ENCODE measurements at regions not wholly inside any gene's neighbourhood (a gene's known extent, or its start where the extent isn't known, plus 50 kb on each side); places are given as distances from the start of the nearest gene placed in this dataset.
A peak's percentile ranks its signal among the peaks of the same experiment; 100 is the strongest.

GRCh38 chr3:166127969-166128368 lies 290.7 kb upstream of the BCHE start:
- Histone ChIP-seq H3K4me3 (ENCODE audit: low read depth, low read length, poor library complexity, severe bottlenecking) (no peak overlapping the region), H3K4me1 (ENCODE audit: insufficient read depth, low read length, poor library complexity, severe bottlenecking) (no peaks in the 10 kb centered on the region), H3K9me3 (ENCODE audit: low read depth, low read length, poor library complexity, severe bottlenecking) (peaks cover 4% of the 10 kb centered on the region), H3K27ac (ENCODE audit: low read depth, low read length, poor library complexity, severe bottlenecking) (no peak overlapping the region), H3K27me3 (replicated peaks; ENCODE audit: insufficient read depth, low read depth, low read length, poor library complexity) (no peaks in the 10 kb centered on the region), H3K36me3 (ENCODE audit: insufficient read depth, low read length, poor library complexity, severe bottlenecking) (no peaks in the 10 kb centered on the region)
- intact Hi-C loops (cut with micrococcal nuclease; ENCODE audit: unreplicated experiment), result no loop called here
- DNase-seq (ENCODE audit: low spot score), result no peak
- ChIA-PET POLR2A (ENCODE audit: low non-redundant PET) (no interaction called here), CTCF (no interaction called here)
- BruUV-seq (replicated peaks), result no TSS peak
- TF ChIP-seq CTCF (conservative IDR thresholded peaks at IDR 0.05; ENCODE audit: low read depth, low read length) (no peak), EZH2 (IDR thresholded peaks at IDR 0.05; ENCODE audit: borderline replicate concordance, low read depth, low read length, poor library complexity, severe bottlenecking) (no peak)

- no peak for TF ChIP-seq EZH2 (IDR thresholded peaks at IDR 0.05; ENCODE audit: borderline replicate concordance, low read depth, low read length, poor library complexity, severe bottlenecking)
- no peak for TF ChIP-seq CTCF (conservative IDR thresholded peaks at IDR 0.05; ENCODE audit: low read depth, low read length)
- ChIA-PET POLR2A (ENCODE audit: low non-redundant PET) (no interaction called here), CTCF (no interaction called here)
- H3K4me3 ChIP-seq (ENCODE audit: low read depth, low read length, poor library complexity, severe bottlenecking), result no peak overlapping the region
- H3K27ac ChIP-seq (ENCODE audit: low read depth, low read length, poor library complexity, severe bottlenecking), result no peak overlapping the region
- H3K9me3 ChIP-seq (ENCODE audit: low read depth, low read length, poor library complexity, severe bottlenecking), result no peaks in the 10 kb centered on the region
- no peaks in the 10 kb centered on the region for H3K27me3 ChIP-seq (replicated peaks; ENCODE audit: insufficient read depth, low read depth, low read length, poor library complexity)
- no peaks in the 10 kb centered on the region for H3K4me1 ChIP-seq (ENCODE audit: insufficient read depth, low read length, poor library complexity, severe bottlenecking)
- BruUV-seq (replicated peaks), result no TSS peak
- DNase-seq (ENCODE audit: low spot score), result no peak
- intact Hi-C loops (cut with micrococcal nuclease; ENCODE audit: unreplicated experiment), result no loop called here
- H3K36me3 ChIP-seq (ENCODE audit: insufficient read depth, low read length, poor library complexity, severe bottlenecking), result no peaks in the 10 kb centered on the region
Measured at GRCh38 chr3:166125179-166125578, 288.0 kb upstream of the BCHE start.

- no peak for TF ChIP-seq EZH2 (IDR thresholded peaks at IDR 0.05; ENCODE audit: borderline replicate concordance, low read depth, low read length, poor library complexity, severe bottlenecking)
- TF ChIP-seq CTCF (conservative IDR thresholded peaks at IDR 0.05; ENCODE audit: low read depth, low read length), result no peak
- no TSS peak for BruUV-seq (replicated peaks)
- H3K27ac ChIP-seq (ENCODE audit: low read depth, low read length, poor library complexity, severe bottlenecking), result no peak overlapping the region
- CTCF ChIA-PET, result no interaction called here
- POLR2A ChIA-PET (ENCODE audit: low non-redundant PET), result no interaction called here
- H3K36me3 ChIP-seq (ENCODE audit: insufficient read depth, low read length, poor library complexity, severe bottlenecking), result no peaks in the 10 kb centered on the region
- DNase-seq (ENCODE audit: low spot score), result peak; percentile 55
- H3K27me3 ChIP-seq (replicated peaks; ENCODE audit: insufficient read depth, low read depth, low read length, poor library complexity), result no peaks in the 10 kb centered on the region
- H3K9me3 ChIP-seq (ENCODE audit: low read depth, low read length, poor library complexity, severe bottlenecking), result no peaks in the 10 kb centered on the region
- intact Hi-C loops (cut with micrococcal nuclease; ENCODE audit: unreplicated experiment), result loop anchor here (1.0 kb wide), 1 partner anchor 9 kb away; no protein-coding TSS in a partner anchor
- H3K4me3 ChIP-seq (ENCODE audit: low read depth, low read length, poor library complexity, severe bottlenecking), result no peak overlapping the region
- H3K4me1 ChIP-seq (ENCODE audit: insufficient read depth, low read length, poor library complexity, severe bottlenecking), result no peaks in the 10 kb centered on the region
Measured at GRCh38 chr3:166123576-166123975, 286.4 kb upstream of the BCHE start.

All from A673 (cell line).